HCT116 (cell line): ENCODE measurements at regions not wholly inside any gene's neighbourhood (a gene's known extent, or its start where the extent isn't known, plus 50 kb on each side); places are given as distances from the start of the nearest gene placed in this dataset.

Source experiments
- ATAC-seq: fragments of 200-7000 bp; cut with Tn5 transposase; 2 replicates; pipeline ENCODE4 v1.9.1; 2020; ENCODE audit warnings: mild to moderate bottlenecking, moderate library complexity
- BruUV-seq: library from RNA; stranded (reverse); fragments of 400-500 nt; replicated peaks from 2 replicates; lab custom pipeline; 2021; lab: Mats Ljungman, UMichigan
- CTCF ChIA-PET: fragments of 300-600 bp; sonication (Branson Sonifier 250); formaldehyde crosslinking; loops from one replicate; lab custom pipeline; 2021; ENCODE audit warnings: antibody characterized with exemption; lab: Charles Lee
- POLR2A ChIA-PET: fragments of 300-600, 350-600 bp; sonication (Branson Sonifier 250); formaldehyde crosslinking; loops from one replicate; lab custom pipeline; 2021; ENCODE audit warnings: antibody characterized with exemption; lab: Charles Lee
- RAD21 ChIA-PET, 2 experiments: fragments of 300-600 bp; sonication (Branson Sonifier 250); formaldehyde crosslinking; loops; one replicate each; lab custom pipeline; 2023; ENCODE audit warnings: low total read pairs in 2 of 2; ENCODE audit not compliant: uncharacterized antibody in 2 of 2, unreplicated experiment in 2 of 2, low non-redundant PET in 1 of 2; lab: Charles Lee
- DNase-seq: peaks from one replicate; pipeline ENCODE4 v3.0.0-alpha.2; 2010; ENCODE audit warnings: low read depth, low spot score
- H2AFZ ChIP-seq: fragments of 200-600 bp; shearing (Covaris generic), sonication (generic); 2 replicates; pipeline ENCODE4 v1.6.1; 2017; ENCODE audit warnings: low read depth, mixed run types, mixed read lengths, antibody characterized with exemption, low read length; ENCODE audit not compliant: poor library complexity, severe bottlenecking
- H3K27ac ChIP-seq: 2 replicates; pipeline ENCODE4 v1.5.1; 2012; ENCODE audit warnings: low read depth, low read length
- H3K27me3 ChIP-seq: fragments of 200-600 bp; sonication (generic); 2 replicates; pipeline ENCODE4 v1.6.1; 2016; ENCODE audit warnings: mixed run types, low read length, mixed read lengths; ENCODE audit not compliant: insufficient read depth
- H3K36me3 ChIP-seq, 2 experiments: fragments of 200-500 bp in 1 of 2; fragments of 200-600 bp in 1 of 2; sonication (Bioruptor generic) in 1 of 2; sonication (generic) in 1 of 2; 2 replicates each; pipeline versions ENCODE4 v1.5.1 to v1.6.1; 2014 to 2016; ENCODE audit warnings: low read length in 2 of 2, inconsistent platforms in 1 of 2, mixed read lengths in 1 of 2, mixed run types in 1 of 2; ENCODE audit not compliant: insufficient read depth in 2 of 2, control insufficient read depth in 1 of 2
- H3K4me1 ChIP-seq, 2 experiments: fragments of 200-600 bp in 1 of 2; sonication (generic) in 1 of 2; 2 replicates each; pipeline versions ENCODE4 v1.5.1 to v1.6.1; 2012 to 2017; ENCODE audit warnings: low read length in 2 of 2, inconsistent platforms in 1 of 2, mild to moderate bottlenecking in 1 of 2, mixed read lengths in 1 of 2, mixed run types in 1 of 2, moderate library complexity in 1 of 2; ENCODE audit not compliant: insufficient read depth in 2 of 2, control insufficient read depth in 1 of 2
- H3K4me2 ChIP-seq: fragments of 200-600 bp; sonication (generic); 2 replicates; pipeline ENCODE4 v1.6.1; 2017; ENCODE audit warnings: mixed run types, low read length, mixed read lengths
- H3K4me3 ChIP-seq, 2 experiments: fragments of 200-600 bp in 1 of 2; sonication (generic) in 1 of 2; replicated peaks in 1 of 2; 2 replicates each; pipeline ENCODE4 v1.5.1; 2011 to 2016; ENCODE audit warnings: low read length in 2 of 2, control low read depth in 1 of 2, low read depth in 1 of 2, mild to moderate bottlenecking in 1 of 2, mixed read lengths in 1 of 2, mixed run types in 1 of 2
- H3K79me2 ChIP-seq: fragments of 200-600 bp; sonication (generic); 2 replicates; pipeline ENCODE4 v1.6.1; 2017; ENCODE audit warnings: mild to moderate bottlenecking, mixed run types, low read length, moderate library complexity, mixed read lengths; ENCODE audit not compliant: insufficient read depth
- H3K9ac ChIP-seq: fragments of 200-600 bp; sonication (generic); 2 replicates; pipeline ENCODE4 v1.6.1; 2016; ENCODE audit warnings: low read length, mixed read lengths
- H3K9me2 ChIP-seq: fragments of 200-600 bp; sonication (generic), shearing (Covaris generic); 2 replicates; pipeline ENCODE4 v1.6.1; 2017; ENCODE audit warnings: mixed run types, mild to moderate bottlenecking, moderate library complexity; ENCODE audit not compliant: insufficient read depth
- H3K9me3 ChIP-seq, 2 experiments: fragments of 200-500 bp in 1 of 2; fragments of 200-600 bp in 1 of 2; sonication (Bioruptor generic) in 1 of 2; sonication (generic) in 1 of 2; 2 replicates each; pipeline ENCODE4 v1.6.1; 2014 to 2017; ENCODE audit warnings: low read length in 2 of 2, mixed read lengths in 2 of 2, inconsistent platforms in 1 of 2, low read depth in 1 of 2, mild to moderate bottlenecking in 1 of 2, mixed run types in 1 of 2, moderate library complexity in 1 of 2; ENCODE audit not compliant: control insufficient read depth in 1 of 2, insufficient read depth in 1 of 2
- H4K20me1 ChIP-seq: fragments of 200-600 bp; sonication (generic), shearing (Covaris generic); 2 replicates; pipeline ENCODE4 v1.6.1; 2017; ENCODE audit warnings: mixed run types, mild to moderate bottlenecking, moderate library complexity; ENCODE audit not compliant: insufficient read depth
- CTCF ChIP-seq, 3 experiments: fragments of 200-600 bp in 1 of 3; sonication (generic) in 1 of 3; IDR thresholded peaks in 2 of 3; conservative IDR thresholded peaks in 1 of 3; 2 replicates each; pipeline ENCODE4 v1.5.1; 2012 to 2017; ENCODE audit warnings: low read depth in 2 of 3, low read length in 2 of 3, antibody characterized with exemption in 1 of 3, borderline replicate concordance in 1 of 3, control low read depth in 1 of 3, mild to moderate bottlenecking in 1 of 3, mixed read lengths in 1 of 3, mixed run types in 1 of 3, moderate library complexity in 1 of 3; ENCODE audit not compliant: insufficient read depth in 1 of 3
- ELF1 ChIP-seq: IDR thresholded peaks from 2 replicates; pipeline ENCODE4 v1.6.1; 2012; ENCODE audit warnings: low read depth, borderline replicate concordance
- EZH2phosphoT487 ChIP-seq: fragments of 200-600 bp; IDR thresholded peaks from 2 replicates; pipeline ENCODE4 v1.6.1; 2018; ENCODE audit warnings: antibody characterized with exemption, borderline replicate concordance
- POLR2A ChIP-seq: IDR thresholded peaks from 2 replicates; pipeline ENCODE4 v1.7.0; 2011; ENCODE audit warnings: borderline replicate concordance; ENCODE audit not compliant: insufficient read depth, insufficient read length; ENCODE audit errors: extremely low read depth
- POLR2AphosphoS5 ChIP-seq: IDR thresholded peaks from 2 replicates; pipeline ENCODE4 v1.6.1; 2011; ENCODE audit warnings: mild to moderate bottlenecking, low read depth, low read length, moderate library complexity
- SRF ChIP-seq: IDR thresholded peaks from 2 replicates; pipeline ENCODE4 v1.6.1; 2012; ENCODE audit warnings: low read depth
- TCF7L2 ChIP-seq: IDR thresholded peaks from 2 replicates; pipeline ENCODE4 v1.7.0; 2011; ENCODE audit warnings: borderline replicate concordance, inconsistent platforms; ENCODE audit not compliant: insufficient read depth, insufficient read length; ENCODE audit errors: extremely low read depth
- intact Hi-C: fragments of 100-400 bp; cut with micrococcal nuclease; formaldehyde crosslinking; loops from 2 replicates; pipeline ENCODE4 v1.10.0; 2022
- TF ChIP-seq, protein P1 (sequence below): IDR thresholded peaks from 2 replicates; pipeline ENCODE4 v1.6.1; 2012
- TF ChIP-seq, protein P2 (sequence below): IDR thresholded peaks from 2 replicates; pipeline ENCODE4 v1.6.1; 2012; ENCODE audit warnings: low read depth

DNA sequence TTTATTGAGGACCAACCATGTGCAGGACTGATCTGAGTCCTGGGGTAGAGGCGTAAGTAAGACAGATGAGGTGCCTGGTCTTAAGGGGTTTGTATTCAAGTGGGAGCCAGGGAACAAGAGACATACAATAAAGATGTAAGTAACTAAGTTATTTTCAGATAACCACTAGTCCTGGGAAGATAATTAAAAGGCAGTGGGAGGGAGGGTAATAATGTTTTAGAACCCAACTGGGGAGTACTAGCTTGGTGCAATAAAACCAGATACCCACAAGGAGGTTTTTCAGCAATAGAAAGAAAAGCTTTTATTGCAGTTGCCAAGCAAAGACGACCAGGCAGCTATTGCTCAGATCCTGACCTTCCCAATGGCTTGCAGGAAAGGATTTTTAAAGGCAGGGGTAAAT is 893.7 kb downstream of the UQCRFS1 start:
- ChIA-PET CTCF (no interaction called here), POLR2A (no interaction called here), RAD21 (no interaction called here)
- DNase-seq (no peak), ATAC-seq (no peak)
- BruUV-seq = no TSS peak
- Histone ChIP-seq H3K4me3 (no peak overlapping the region), H2AFZ (no peak overlapping the region), H3K4me2 (no peak overlapping the region), H3K9me3 (peaks cover 3 to 39% of the 10 kb centered on the region in 2 experiments; a peak in 2 of 4 replicates), H3K9me2 (no peaks in the 10 kb centered on the region), H3K36me3 (no peaks in the 10 kb centered on the region), H3K79me2 (no peaks in the 10 kb centered on the region), H3K9ac (no peak overlapping the region), H3K4me1 (no peaks in the 10 kb centered on the region), H3K27ac (no peak overlapping the region), H3K27me3 (no peaks in the 10 kb centered on the region), H4K20me1 (no peaks in the 10 kb centered on the region)
- TF ChIP-seq POLR2AphosphoS5 = no peak
- no peak for TF ChIP-seq EZH2phosphoT487
- TF ChIP-seq TCF7L2 = no peak
- TF ChIP-seq POLR2A = no peak
- no peak for TF ChIP-seq CTCF (IDR thresholded peaks at IDR 0.05 in 2 of 3, conservative IDR thresholded peaks at IDR 0.05 in 1 of 3; ENCODE audit: borderline replicate concordance in 1 of 3, insufficient read depth in 1 of 3, low read depth in 2 of 3, low read length in 2 of 3)
- TF ChIP-seq, protein P1, sequence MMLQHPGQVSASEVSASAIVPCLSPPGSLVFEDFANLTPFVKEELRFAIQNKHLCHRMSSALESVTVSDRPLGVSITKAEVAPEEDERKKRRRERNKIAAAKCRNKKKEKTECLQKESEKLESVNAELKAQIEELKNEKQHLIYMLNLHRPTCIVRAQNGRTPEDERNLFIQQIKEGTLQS = no peak
- TF ChIP-seq ELF1 = no peak
- TF ChIP-seq, protein P2, sequence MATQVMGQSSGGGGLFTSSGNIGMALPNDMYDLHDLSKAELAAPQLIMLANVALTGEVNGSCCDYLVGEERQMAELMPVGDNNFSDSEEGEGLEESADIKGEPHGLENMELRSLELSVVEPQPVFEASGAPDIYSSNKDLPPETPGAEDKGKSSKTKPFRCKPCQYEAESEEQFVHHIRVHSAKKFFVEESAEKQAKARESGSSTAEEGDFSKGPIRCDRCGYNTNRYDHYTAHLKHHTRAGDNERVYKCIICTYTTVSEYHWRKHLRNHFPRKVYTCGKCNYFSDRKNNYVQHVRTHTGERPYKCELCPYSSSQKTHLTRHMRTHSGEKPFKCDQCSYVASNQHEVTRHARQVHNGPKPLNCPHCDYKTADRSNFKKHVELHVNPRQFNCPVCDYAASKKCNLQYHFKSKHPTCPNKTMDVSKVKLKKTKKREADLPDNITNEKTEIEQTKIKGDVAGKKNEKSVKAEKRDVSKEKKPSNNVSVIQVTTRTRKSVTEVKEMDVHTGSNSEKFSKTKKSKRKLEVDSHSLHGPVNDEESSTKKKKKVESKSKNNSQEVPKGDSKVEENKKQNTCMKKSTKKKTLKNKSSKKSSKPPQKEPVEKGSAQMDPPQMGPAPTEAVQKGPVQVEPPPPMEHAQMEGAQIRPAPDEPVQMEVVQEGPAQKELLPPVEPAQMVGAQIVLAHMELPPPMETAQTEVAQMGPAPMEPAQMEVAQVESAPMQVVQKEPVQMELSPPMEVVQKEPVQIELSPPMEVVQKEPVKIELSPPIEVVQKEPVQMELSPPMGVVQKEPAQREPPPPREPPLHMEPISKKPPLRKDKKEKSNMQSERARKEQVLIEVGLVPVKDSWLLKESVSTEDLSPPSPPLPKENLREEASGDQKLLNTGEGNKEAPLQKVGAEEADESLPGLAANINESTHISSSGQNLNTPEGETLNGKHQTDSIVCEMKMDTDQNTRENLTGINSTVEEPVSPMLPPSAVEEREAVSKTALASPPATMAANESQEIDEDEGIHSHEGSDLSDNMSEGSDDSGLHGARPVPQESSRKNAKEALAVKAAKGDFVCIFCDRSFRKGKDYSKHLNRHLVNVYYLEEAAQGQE = no peak
- TF ChIP-seq SRF = no peak
- intact Hi-C loops = no loop called here
